ENCODE measurements at regions not wholly inside any gene's neighbourhood (a gene's known extent, or its start where the extent isn't known, plus 50 kb on each side); places are given as distances from the start of the nearest gene placed in this dataset.

DNA sequence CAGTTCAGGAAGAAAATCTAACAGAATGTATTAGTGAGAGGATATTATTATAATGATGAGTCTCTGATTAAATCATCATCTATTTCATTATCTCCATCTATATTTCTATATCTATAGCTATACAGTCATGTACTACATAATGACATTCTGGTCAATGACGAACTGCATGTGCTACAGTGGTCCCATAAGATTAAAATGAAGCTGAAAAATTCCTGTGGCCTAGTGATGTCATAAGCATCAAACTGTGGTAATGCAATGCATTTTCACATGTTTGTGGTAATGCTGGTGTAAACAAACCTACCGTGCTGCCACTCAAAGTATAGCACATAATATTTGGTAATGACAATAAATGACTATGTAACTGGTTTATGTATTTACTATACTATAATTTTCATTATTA, 1127.9 kb upstream of the CHAC2 start:
- no peak for TF ChIP-seq CTCF (IDR thresholded peaks at IDR 0.05; ENCODE audit: low read depth, low read length)
- peak; percentile 16 for DNase-seq (ENCODE audit: low read depth, low spot score)
- H3K9me3 ChIP-seq (ENCODE audit: control insufficient read depth, insufficient read depth, low read length), result no peaks in the 10 kb centered on the region; the same call in 1 of the 2 replicates
- H3K27ac ChIP-seq (ENCODE audit: low read depth, low read length), result no peak overlapping the region
- no peaks in the 10 kb centered on the region for H3K27me3 ChIP-seq (ENCODE audit: control insufficient read depth, insufficient read depth, low read length)
- POLR2A ChIA-PET, result no interaction called here
- no peak overlapping the region for H3K4me3 ChIP-seq (ENCODE audit: low read depth, low read length)
- CTCF ChIA-PET, result interaction anchor here (0.6 kb wide), 1 partner anchor 769 kb away, joined by 3 read pairs; no protein-coding TSS in a partner anchor

DNA sequence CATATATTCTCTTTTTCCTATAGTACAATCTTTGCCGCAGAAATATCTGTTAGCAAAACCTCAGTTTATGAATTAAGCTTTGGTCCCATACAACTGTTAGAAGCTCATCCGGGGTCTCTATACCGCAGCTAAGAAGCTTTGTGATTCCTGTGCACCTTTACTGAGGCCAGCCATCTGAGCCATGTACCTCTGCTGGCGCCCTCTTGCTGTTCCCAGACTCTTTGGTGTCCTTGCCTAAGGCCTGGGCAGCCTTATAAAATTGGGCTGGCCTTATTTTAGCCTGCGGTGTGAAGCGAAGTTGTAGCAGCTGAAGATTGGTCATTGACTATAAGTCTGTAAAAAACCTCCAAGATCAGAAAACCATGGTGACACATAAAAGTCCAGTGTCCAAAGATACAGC, 1135.1 kb upstream of the CHAC2 start:
- Histone ChIP-seq H3K27me3 (ENCODE audit: control insufficient read depth, insufficient read depth, low read length) (no peaks in the 10 kb centered on the region), H3K27ac (ENCODE audit: low read depth, low read length) (no peak overlapping the region), H3K9me3 (ENCODE audit: control insufficient read depth, insufficient read depth, low read length) (peaks cover 8% of the 10 kb centered on the region), H3K4me3 (ENCODE audit: low read depth, low read length) (no peak overlapping the region)
- ChIA-PET POLR2A (no interaction called here), CTCF (interaction anchor here (1.3 kb wide), 1 partner anchor 9 kb away, joined by 5 read pairs; no protein-coding TSS in a partner anchor)
- no peak for DNase-seq (ENCODE audit: low read depth, low spot score)
- TF ChIP-seq CTCF (IDR thresholded peaks at IDR 0.05; ENCODE audit: low read depth, low read length), result no peak

DNA sequence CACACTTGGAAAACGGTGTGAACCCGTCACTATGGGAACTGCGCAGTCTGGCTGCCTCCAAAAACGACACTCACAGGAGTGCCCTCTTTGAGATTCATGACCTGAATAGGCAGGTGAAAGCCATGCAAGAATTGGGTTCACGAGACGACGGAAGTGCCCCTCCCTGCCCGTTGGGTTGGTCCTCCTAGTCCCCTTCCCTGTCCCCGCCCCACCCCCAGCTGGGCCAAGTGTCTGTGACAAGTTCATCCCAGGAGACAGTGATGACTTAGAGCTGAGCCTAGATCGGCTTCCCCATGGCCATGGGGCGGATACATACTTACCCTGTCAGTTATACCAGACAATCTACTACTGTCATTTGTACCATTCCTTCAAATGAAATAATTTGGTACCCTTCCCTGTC, 1137.7 kb upstream of the CHAC2 start:
- no peak overlapping the region for H3K4me3 ChIP-seq (ENCODE audit: low read depth, low read length)
- no peak for TF ChIP-seq CTCF (IDR thresholded peaks at IDR 0.05; ENCODE audit: low read depth, low read length)
- no peaks in the 10 kb centered on the region for H3K27me3 ChIP-seq (ENCODE audit: control insufficient read depth, insufficient read depth, low read length)
- ChIA-PET POLR2A (no interaction called here), CTCF (no interaction called here)
- DNase-seq (ENCODE audit: low read depth, low spot score), result no peak
- peaks cover 8% of the 10 kb centered on the region for H3K9me3 ChIP-seq (ENCODE audit: control insufficient read depth, insufficient read depth, low read length)
- no peak overlapping the region for H3K27ac ChIP-seq (ENCODE audit: low read depth, low read length)

- no peak overlapping the region for H3K4me3 ChIP-seq (ENCODE audit: low read depth, low read length)
- DNase-seq (ENCODE audit: low read depth, low spot score), result no peak
- no peaks in the 10 kb centered on the region for H3K27me3 ChIP-seq (ENCODE audit: control insufficient read depth, insufficient read depth, low read length)
- H3K9me3 ChIP-seq (ENCODE audit: control insufficient read depth, insufficient read depth, low read length), result peaks cover 8% of the 10 kb centered on the region
- H3K27ac ChIP-seq (ENCODE audit: low read depth, low read length), result no peak overlapping the region
- CTCF ChIA-PET, result no interaction called here
- no peak for TF ChIP-seq CTCF (IDR thresholded peaks at IDR 0.05; ENCODE audit: low read depth, low read length)
- POLR2A ChIA-PET, result no interaction called here
Measured at GRCh38 chr2:52629531-52629930, 1138.1 kb upstream of the CHAC2 start.

DNA sequence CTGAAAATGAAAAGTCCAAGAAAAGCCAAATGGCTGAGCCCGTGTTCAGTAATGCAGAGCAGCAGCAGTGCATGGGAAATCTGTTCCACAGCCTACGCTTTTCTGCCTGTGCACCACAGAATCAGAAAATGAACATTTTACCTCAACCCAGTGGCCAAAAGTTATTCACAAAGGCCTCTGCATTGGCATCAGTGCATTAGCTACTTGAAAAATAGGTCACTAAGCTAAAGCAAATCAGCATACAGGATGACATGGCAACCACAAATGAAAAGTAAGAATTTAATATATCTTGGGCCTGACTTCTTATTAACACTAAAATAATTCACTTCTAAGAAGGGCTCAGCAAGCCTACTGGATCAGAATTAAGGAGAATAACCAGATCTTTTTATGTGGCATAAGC, 1145.3 kb upstream of the CHAC2 start:
- Histone ChIP-seq H3K27me3 (ENCODE audit: control insufficient read depth, insufficient read depth, low read length) (no peaks in the 10 kb centered on the region), H3K9me3 (ENCODE audit: control insufficient read depth, insufficient read depth, low read length) (no peaks in the 10 kb centered on the region), H3K4me3 (ENCODE audit: low read depth, low read length) (no peak overlapping the region), H3K27ac (ENCODE audit: low read depth, low read length) (no peak overlapping the region)
- ChIA-PET POLR2A (no interaction called here), CTCF (no interaction called here)
- no peak for DNase-seq (ENCODE audit: low read depth, low spot score)
- TF ChIP-seq CTCF (IDR thresholded peaks at IDR 0.05; ENCODE audit: low read depth, low read length), result no peak

Measured in AG04450 (cell line).